Ovary (tissue), 7 donors: ENCODE measurements at regions not wholly inside any gene's neighbourhood (a gene's known extent, or its start where the extent isn't known, plus 50 kb on each side); places are given as distances from the start of the nearest gene placed in this dataset.

ENCODE experiments used
- DNase-seq, 5 donors: peaks; one replicate each; pipeline ENCODE4 v3.0.0-alpha.2; 2019 to 2020
- H3K27ac ChIP-seq, 2 donors: fragments of 200-600 bp; one replicate each; pipeline versions ENCODE4 v1.5.1 to v1.8.0; 2019 to 2022
- H3K27me3 ChIP-seq: fragments of 200-600 bp; one replicate; pipeline ENCODE4 v1.8.0; 2022
- H3K36me3 ChIP-seq: fragments of 200-600 bp; sonication (generic); one replicate; pipeline ENCODE4 v1.5.1; 2019
- H3K4me1 ChIP-seq: one replicate; pipeline ENCODE4 v1.8.1; 2013; ENCODE audit warnings: mild to moderate bottlenecking, moderate library complexity; ENCODE audit not compliant: insufficient read depth
- H3K4me3 ChIP-seq: fragments of 200-600 bp; sonication (generic); one replicate; pipeline ENCODE4 v1.5.1; 2017
- H3K9me3 ChIP-seq, 2 donors: fragments of 200-600 bp in 1 of 2; sonication (generic) in 1 of 2; one replicate each; pipeline versions ENCODE4 v1.5.1 to v1.8.1; 2013 to 2019; ENCODE audit warnings: mild to moderate bottlenecking in 1 of 2, moderate library complexity in 1 of 2
- CTCF ChIP-seq, 3 donors: fragments of 450-650 bp in 2 of 3; fragments of 200-600 bp in 1 of 3; IDR thresholded peaks; one replicate each; pipeline versions ENCODE4 v1.5.1 to v1.8.0; 2016 to 2022; ENCODE audit warnings: antibody characterized with exemption in 3 of 3, mild to moderate bottlenecking in 1 of 3
- EP300 ChIP-seq: sonication (generic); formaldehyde crosslinking; IDR thresholded peaks from one replicate; pipeline ENCODE4 v1.6.1; 2017; ENCODE audit warnings: antibody characterized with exemption
- POLR2A ChIP-seq: fragments of 450-650 bp; IDR thresholded peaks from one replicate; pipeline ENCODE4 v1.6.1; 2017; ENCODE audit warnings: antibody characterized with exemption, mild to moderate bottlenecking, moderate library complexity
- WGBS, 3 donors: extraction: QIAGEN DNeasy Blood & Tissue Kit in 1 of 3; methylation state at CpG; one replicate each; pipeline versions ENCODE4 v1.1.5 to v1.1.7; 2013 to 2017; 5-methylcytosine and 5-hydroxymethylcytosine counted together
- intact Hi-C, 4 donors: fragments of 100-400 bp; cut with DNase I; formaldehyde crosslinking; loops; one replicate each; pipeline versions ENCODE4 v1.11.0 to v1.15.1; 2022 to 2023
- donor health status: DM: no; HTN: no; CAD: no; lungs with moderate emphysema.
- donor health status: DM: no; HTN: no; CAD: no.
- donor health status: Bipolar disorder and iron deficiency.
- donor health status: DM: no; HTN: no; CAD: no.
- donor health status: DM: yes; HTN: yes; CAD: no.

GRCh38 chr9:119974026-119974425 is 604.8 kb upstream of the BRINP1 start:
- no peaks in the 10 kb centered on the region for H3K9me3 ChIP-seq
- no peaks in the 10 kb centered on the region for H3K4me1 ChIP-seq
- no peak for TF ChIP-seq POLR2A
- TF ChIP-seq CTCF (IDR thresholded peaks at IDR 0.05), result no peak
- no peak for TF ChIP-seq EP300
- WGBS, 3 donors, result 15 to 36% (median 33%) methylated on average over 2 of the region's 2 CpGs
- H3K27me3 ChIP-seq, result no peaks in the 10 kb centered on the region
- no peak for DNase-seq
- intact Hi-C loops, result loop anchor here in 1 of 4 donors (5.0 kb wide), 1 partner anchor 417 kb away; no protein-coding TSS in a partner anchor
- no peak overlapping the region for H3K27ac ChIP-seq
- no peak overlapping the region for H3K4me3 ChIP-seq
- no peaks in the 10 kb centered on the region for H3K36me3 ChIP-seq

- 33 to 36% (median 34%) methylated on average over 17 of the region's 17 CpGs for WGBS, 3 donors
- intact Hi-C loops, result loop anchor here in 2 of 4 donors (5.0 to 10.0 kb wide), 2 partner anchors 412 to 506 kb away; no protein-coding TSS in a partner anchor
- H3K27ac ChIP-seq, result no peak overlapping the region
- TF ChIP-seq POLR2A (no peak), EP300 (no peak), CTCF (IDR thresholded peaks at IDR 0.05) (peak; percentile 37 to 69 (median 41))
- no peak overlapping the region for H3K4me3 ChIP-seq
- H3K36me3 ChIP-seq, result no peaks in the 10 kb centered on the region
- H3K9me3 ChIP-seq, result no peaks in the 10 kb centered on the region
- H3K4me1 ChIP-seq, result no peaks in the 10 kb centered on the region
- DNase-seq, result peak; percentile 59 to 87 (median 72)
- no peaks in the 10 kb centered on the region for H3K27me3 ChIP-seq
Measured at GRCh38 chr9:119968836-119969707, 599.8 kb upstream of the BRINP1 start.

GRCh38 chr9:119967867-119968535 is 598.8 kb upstream of the BRINP1 start:
- H3K27me3 ChIP-seq, result no peaks in the 10 kb centered on the region
- no peak for DNase-seq
- H3K27ac ChIP-seq, result no peak overlapping the region
- H3K9me3 ChIP-seq, result no peaks in the 10 kb centered on the region
- WGBS, 3 donors, result 91 to 93% (median 91%) methylated on average over 6 of the region's 6 CpGs
- no peaks in the 10 kb centered on the region for H3K36me3 ChIP-seq
- intact Hi-C loops, result loop anchor here in 2 of 4 donors (5.0 to 10.0 kb wide), 2 partner anchors 411 to 507 kb away; no protein-coding TSS in a partner anchor
- no peaks in the 10 kb centered on the region for H3K4me1 ChIP-seq
- H3K4me3 ChIP-seq, result no peak overlapping the region
- TF ChIP-seq CTCF (IDR thresholded peaks at IDR 0.05), result no peak
- TF ChIP-seq POLR2A, result no peak
- TF ChIP-seq EP300, result no peak

- Histone ChIP-seq H3K4me3 (no peak overlapping the region), H3K27ac (no peak overlapping the region), H3K27me3 (no peaks in the 10 kb centered on the region), H3K36me3 (no peaks in the 10 kb centered on the region), H3K4me1 (no peaks in the 10 kb centered on the region), H3K9me3 (no peaks in the 10 kb centered on the region)
- DNase-seq, result peak in 1 of 5 donors; percentile 37
- intact Hi-C loops, result loop anchor here in 1 of 4 donors (10.0 kb wide), 1 partner anchor 511 kb away; no protein-coding TSS in a partner anchor
- WGBS, 3 donors, result 9 to 22% (median 15%) methylated on average over 5 of the region's 5 CpGs
- TF ChIP-seq EP300 (no peak), CTCF (IDR thresholded peaks at IDR 0.05) (no peak), POLR2A (no peak)
Measured at GRCh38 chr9:119963798-119964372, 594.6 kb upstream of the BRINP1 start.
